NCI-H1092 (cell line): ENCODE measurements at regions not wholly inside any gene's neighbourhood (a gene's known extent, or its start where the extent isn't known, plus 50 kb on each side); places are given as distances from the start of the nearest gene placed in this dataset.
"Not testable (repeated sequence)": the region's sequence is repeated elsewhere in the genome, so short reads cannot be mapped to it uniquely, and the experiment has no call there.

Experiments used
- DNase-seq: peaks from one replicate; lab custom pipeline; 2025; lab: John Stamatoyannopoulos, UW

GRCh38 chr15:37416103-37416502 is 315.8 kb upstream of the MEIS2 start:
- DNase-seq = no peak

DNA sequence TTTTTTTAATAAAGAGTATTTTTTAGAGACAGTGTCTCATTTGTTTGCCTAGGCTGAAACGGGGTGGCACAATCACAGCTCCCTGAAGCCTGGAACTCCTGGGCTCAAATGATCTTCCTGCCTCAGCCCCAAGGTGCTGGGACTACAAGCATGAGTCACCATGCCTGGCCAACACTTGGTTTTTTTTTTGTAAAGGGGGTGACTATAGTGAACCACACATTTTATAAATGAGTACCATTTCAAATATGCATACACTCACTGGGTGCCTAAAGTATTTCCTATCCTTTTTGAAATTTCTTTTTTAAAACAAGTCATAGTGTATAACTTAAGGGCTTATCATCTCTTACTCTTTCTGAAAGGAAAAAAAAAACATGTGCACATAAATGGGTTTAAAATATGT is 325.2 kb upstream of the MEIS2 start:
- no peak for DNase-seq

GRCh38 chr15:37427393-37427792 is 327.0 kb upstream of the MEIS2 start:
- not testable (repeated sequence) for DNase-seq

GRCh38 chr15:37446921-37447320 is 346.6 kb upstream of the MEIS2 start:
- DNase-seq = no peak

- no peak for DNase-seq
Observed at GRCh38 chr15:37452498-37452897, 352.1 kb upstream of the MEIS2 start.

DNA sequence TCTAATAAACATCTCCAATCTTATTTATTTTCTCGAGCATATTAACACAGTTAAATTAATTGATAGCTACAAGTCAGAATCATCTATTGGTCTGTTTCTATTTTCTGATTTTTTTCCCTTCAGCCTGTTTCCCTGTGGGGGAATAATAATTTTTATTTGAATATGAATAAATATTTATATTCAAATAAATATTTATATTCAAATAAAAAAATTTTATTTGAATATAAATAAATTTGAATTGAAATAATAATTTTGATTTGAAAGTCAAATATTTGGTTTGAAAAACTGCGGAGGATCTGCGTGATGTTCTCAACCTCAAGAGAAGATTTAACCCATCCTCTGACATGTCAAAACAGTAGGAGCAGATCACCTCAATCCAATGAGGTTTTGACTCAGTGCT is 380.1 kb upstream of the MEIS2 start:
- DNase-seq = no peak

- no peak for DNase-seq
Observed at GRCh38 chr15:37481126-37481525, 380.8 kb upstream of the MEIS2 start.

GRCh38 chr15:37483779-37484178 is 383.4 kb upstream of the MEIS2 start:
- DNase-seq = no peak

GRCh38 chr15:37485056-37485455 is 384.7 kb upstream of the MEIS2 start:
- no peak for DNase-seq

DNA sequence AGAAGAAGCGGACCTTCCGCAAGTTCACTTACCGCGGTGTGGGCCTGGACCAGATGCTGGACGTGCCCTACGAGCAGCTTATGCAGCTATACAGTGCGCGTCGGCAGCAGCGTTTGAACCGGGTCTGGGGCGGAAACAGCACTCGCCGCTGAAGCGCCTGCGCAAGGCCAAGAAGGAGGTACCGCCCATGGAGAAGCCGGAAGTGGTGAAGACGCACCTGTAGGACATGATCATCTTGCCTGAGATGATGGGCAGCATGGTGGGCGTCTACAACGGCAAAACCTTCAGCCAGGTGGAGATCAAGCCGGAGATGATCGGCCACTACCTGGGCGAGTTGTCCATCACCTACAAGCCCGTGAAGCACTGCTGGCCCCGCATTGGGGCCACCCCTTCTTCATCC is 390.4 kb upstream of the MEIS2 start:
- no peak for DNase-seq

GRCh38 chr15:37516621-37517020 is 416.3 kb upstream of the MEIS2 start:
- no peak for DNase-seq

DNA sequence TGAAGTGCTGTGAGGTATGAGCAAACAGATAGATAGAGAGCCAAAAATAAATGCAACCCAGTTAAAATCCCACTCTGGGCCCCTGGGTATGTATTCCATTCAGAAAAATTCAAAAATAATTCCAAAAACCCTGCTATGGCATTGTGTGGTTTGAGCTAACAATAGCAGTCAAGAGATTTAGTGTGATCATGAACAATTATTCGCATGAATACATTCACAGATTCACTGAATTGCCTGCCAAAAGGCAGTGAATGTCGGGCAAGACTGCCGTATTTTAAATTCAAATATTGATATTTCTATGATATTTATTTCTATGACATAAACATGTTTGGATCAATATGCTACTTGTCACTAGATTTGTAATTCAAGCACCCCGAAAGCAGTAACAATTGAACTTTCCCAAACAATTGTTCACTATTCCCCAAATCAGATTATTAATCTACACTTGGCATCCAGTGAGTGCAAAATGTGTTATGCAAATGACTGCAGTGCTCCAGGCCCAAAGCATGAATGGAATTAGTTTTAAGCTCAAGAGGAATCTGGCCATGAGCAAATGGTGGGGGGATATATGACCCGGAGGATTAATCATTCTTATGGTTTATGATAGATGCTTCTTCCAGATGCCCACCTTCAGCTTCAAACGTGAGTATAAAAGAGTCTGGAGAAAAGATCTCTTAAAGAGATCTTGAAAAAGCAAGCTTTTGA is 417.0 kb upstream of the MEIS2 start:
- no peak for DNase-seq

DNA sequence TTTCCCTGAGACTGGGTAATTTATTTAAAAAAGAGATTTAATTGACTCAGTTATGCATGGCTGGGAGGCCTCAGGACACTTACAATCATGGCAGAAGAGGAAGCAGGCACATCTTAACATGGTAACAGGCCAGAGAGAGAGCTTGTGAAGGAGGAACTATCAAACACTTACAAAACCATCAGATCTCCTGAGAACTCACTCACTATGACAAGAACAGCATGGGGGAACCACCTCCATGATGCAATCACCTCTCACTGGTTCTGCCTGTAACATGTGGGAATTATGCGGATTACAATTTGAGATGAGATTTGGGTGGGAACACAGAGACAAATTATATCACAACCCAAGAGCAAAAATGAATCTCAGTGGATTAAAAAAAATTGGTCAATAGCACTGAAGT is 416.0 kb upstream of the TMCO5A start:
- DNase-seq = no peak

DNA sequence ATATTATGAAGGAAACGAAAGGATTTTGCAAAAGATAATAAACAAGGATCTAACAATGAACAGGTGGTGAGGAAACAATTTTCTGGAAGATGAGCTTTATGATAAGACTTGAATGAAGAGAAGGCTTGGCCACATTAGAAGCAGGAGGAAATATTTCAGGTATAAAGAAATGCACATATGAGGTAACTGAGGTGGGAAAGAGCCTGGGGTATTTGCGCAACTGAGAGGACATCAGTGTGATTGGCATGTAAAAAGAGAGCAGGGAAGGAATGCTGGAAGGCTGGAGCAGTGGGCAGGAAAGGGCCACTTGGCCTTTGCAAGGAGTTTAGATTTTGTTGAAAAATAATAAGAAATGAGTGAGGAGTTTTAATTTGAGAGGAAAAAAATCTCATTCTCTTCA is 414.4 kb upstream of the TMCO5A start:
- no peak for DNase-seq

DNA sequence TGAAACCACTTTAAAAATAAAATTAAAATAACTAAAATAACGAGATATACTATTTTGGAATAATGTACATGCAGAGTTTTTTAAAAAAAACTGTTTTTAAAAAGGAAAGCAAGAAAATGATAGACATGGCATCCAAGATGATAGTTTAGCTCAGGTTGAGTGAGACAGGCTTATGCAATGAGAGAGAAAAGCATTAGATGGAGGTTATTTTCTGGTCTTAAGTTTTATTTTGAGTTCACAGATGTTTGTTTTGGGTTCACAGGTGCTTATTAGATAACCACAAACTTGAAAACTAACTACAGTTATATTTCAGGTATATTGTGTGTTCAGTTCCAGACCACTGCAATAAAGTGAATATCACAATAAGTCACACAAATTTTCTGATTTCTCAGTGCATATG is 413.6 kb upstream of the TMCO5A start:
- no peak for DNase-seq

GRCh38 chr15:37524601-37525000 is 409.8 kb upstream of the TMCO5A start:
- DNase-seq = no peak

GRCh38 chr15:37528432-37528831 is 406.0 kb upstream of the TMCO5A start:
- DNase-seq = no peak

DNA sequence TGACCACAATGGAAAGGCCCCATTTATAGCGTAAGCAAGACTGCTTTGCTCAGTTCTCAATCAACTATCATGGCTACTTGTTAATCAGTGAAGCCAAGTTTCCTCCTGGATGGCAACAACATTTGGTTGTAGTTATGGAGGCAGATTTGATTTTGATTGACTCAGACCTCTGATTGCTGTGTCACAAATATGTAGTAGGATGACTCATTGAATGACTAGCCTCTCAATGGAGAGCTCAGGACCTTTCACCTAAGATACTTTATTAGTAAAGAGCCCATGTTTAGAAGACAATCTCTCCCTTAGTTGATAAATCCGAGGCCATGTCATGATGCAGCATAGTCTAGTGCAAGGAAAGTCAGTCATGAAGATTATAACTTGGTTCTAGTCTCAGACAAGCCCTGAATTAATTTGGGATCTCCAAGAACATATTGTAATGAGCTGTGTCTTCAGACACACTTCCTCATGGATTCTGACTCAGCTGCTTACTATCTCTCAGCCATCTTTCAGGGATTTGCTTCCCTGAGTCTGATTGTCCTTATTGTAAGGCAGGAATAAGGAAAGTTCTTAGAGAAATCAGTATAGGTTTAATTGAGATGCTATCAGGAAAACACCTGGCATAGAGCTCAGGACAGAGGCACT is 397.4 kb upstream of the TMCO5A start:
- no peak for DNase-seq

GRCh38 chr15:37537802-37538201 is 396.6 kb upstream of the TMCO5A start:
- DNase-seq = no peak

DNA sequence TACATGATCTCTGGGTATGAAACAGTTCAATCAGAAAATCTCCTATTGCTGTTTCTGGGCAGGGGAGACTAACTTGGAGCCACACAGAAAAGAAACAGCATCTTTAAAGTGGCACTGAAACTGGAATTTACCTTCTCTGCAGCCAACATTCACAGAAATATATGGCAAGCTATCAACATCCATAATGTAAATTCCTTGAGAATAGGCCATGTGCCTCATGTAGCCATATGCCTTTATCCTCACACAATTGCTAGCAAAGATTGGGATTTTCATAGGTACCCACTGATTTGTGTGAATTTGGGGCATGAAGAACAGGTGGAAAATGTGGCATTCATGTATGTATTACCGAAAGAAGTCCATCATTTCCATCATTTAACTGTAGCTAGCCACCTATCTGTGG is 386.3 kb upstream of the TMCO5A start:
- DNase-seq = no peak

DNA sequence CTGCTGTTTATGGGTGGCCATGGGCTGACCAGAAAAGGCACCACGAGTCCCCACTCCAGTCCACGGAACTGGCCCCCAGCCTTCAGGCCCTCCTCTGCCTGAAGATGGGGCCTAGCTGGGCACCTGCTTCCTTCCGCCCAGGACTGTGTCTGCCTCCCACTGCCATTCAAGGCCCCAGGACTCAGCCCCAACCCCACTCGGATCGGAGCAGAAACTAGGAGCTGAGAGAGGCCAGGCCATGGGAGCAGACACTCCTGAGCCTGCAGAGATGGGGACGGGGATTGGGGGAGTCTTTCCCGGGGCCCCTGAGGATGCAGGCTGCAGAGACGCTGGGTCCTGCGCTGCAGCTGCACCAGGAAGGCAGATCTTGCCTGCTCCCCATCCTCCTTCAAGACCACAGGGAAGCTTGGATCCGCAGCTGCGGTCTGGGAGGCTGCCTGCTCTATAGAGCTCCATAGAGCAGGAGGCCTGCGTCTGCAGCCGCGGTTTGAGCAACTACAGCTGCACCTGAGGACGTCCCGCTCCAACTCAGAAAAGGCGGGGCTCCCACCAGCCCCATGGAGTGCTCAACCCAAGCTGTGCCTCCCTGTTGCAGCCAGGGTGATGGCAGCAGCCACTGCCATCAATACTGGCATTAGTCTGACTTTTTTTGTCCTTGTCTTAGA is 383.9 kb upstream of the TMCO5A start:
- DNase-seq = no peak

GRCh38 chr15:37572401-37572800 is 362.0 kb upstream of the TMCO5A start:
- no peak for DNase-seq

DNA sequence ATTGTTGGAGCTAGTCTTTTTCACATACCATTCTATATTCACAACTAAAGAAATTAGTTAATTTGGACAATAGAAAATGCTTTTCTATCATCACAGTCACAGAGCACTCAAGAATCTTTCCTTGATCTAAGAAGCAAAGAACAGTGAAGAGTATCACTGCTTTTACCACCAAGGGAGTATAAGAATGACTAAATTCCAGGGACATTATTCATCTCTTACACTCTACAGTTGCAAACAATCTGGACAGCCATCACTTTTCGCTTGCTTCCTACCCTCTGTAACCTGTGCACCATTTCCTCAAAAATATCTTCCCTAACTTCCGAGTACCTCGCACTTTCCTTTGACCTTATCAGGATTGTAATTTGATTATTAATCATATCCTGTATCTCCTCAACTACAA is 359.5 kb upstream of the TMCO5A start:
- DNase-seq = no peak

DNA sequence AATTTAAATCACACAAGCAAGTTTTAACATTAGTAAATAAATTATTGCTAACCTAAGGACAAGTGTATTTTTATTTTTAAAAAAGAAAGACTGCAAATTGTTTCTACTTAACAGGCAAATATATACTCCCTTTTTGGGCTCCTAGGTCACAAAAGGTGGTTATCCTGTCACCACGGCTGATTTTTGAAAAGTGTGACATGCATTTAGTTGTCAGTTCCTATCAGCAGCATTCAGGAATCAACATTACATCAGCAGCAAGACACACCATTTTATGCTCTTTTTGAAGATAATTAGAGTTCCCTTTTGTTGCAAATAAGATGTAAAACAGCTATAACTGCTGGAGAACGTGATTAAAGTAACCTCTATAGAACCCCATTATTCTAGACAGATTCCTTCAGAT is 357.5 kb upstream of the TMCO5A start:
- DNase-seq = no peak
